ENCODE measurements at regions not wholly inside any gene's neighbourhood (a gene's known extent, or its start where the extent isn't known, plus 50 kb on each side); places are given as distances from the start of the nearest gene placed in this dataset.

- Histone ChIP-seq H4K20me1 (ENCODE audit: control insufficient read depth, insufficient read depth) (no peaks in the 10 kb centered on the region), H2AFZ (ENCODE audit: control insufficient read depth, low read depth, low read length) (no peak overlapping the region), H3K4me2 (ENCODE audit: control insufficient read depth, insufficient read depth) (no peak overlapping the region), H3K27ac (ENCODE audit: control insufficient read depth, insufficient read depth) (no peak overlapping the region), H3K9ac (ENCODE audit: control insufficient read depth, insufficient read depth, low read length) (no peak overlapping the region), H3K4me1 (ENCODE audit: control insufficient read depth, insufficient read depth, low read length) (no peaks in the 10 kb centered on the region), H3K36me3 (ENCODE audit: control insufficient read depth in 2 of 2, insufficient read depth in 2 of 2, low read length in 1 of 2) (no peaks in the 10 kb centered on the region), H3K27me3 (replicated peaks in 1 of 2; ENCODE audit: control insufficient read depth in 2 of 2, insufficient read depth in 2 of 2, low read length in 1 of 2) (no peaks in the 10 kb centered on the region), H3K9me3 (replicated peaks; ENCODE audit: control insufficient read depth, insufficient read depth, low read length) (no peaks in the 10 kb centered on the region), H3K4me3 (no peak overlapping the region), H3K79me2 (ENCODE audit: control insufficient read depth, insufficient read depth, low read length) (no peaks in the 10 kb centered on the region)
- ChIA-PET POLR2A (no interaction called here), SMC1A (ENCODE audit: uncharacterized antibody, unreplicated experiment) (interaction anchor here (0.7 kb wide), 1 partner anchor 11 kb away, joined by 5 read pairs; no protein-coding TSS in a partner anchor), RAD21 (ENCODE audit: unreplicated experiment) (no interaction called here), CTCF (interaction anchor here (1.3 kb wide), 1 partner anchor 651 kb away, joined by 4 read pairs; no protein-coding TSS in a partner anchor)
- TF ChIP-seq FOXK2 (IDR thresholded peaks at IDR 0.05) (no peak), USF2 (IDR thresholded peaks at IDR 0.05; ENCODE audit: borderline replicate concordance, low read depth, low read length) (no peak), SKIL (IDR thresholded peaks at IDR 0.05; ENCODE audit: low read depth, poor library complexity, severe bottlenecking) (no peak), HDAC6 (IDR thresholded peaks at IDR 0.05; ENCODE audit: unreplicated experiment) (no peak), CBFB (IDR thresholded peaks at IDR 0.05; ENCODE audit: low read depth) (no peak), NFIC (IDR thresholded peaks at IDR 0.05; ENCODE audit: low read depth, low read length) (no peak), ELK1 (IDR thresholded peaks at IDR 0.05; ENCODE audit: low read depth, low read length) (no peak), CEBPB (IDR thresholded peaks at IDR 0.05; ENCODE audit: borderline replicate concordance in 1 of 2, low read depth in 2 of 2, low read length in 2 of 2) (no peak), EP300 (IDR thresholded peaks at IDR 0.05; ENCODE audit: borderline replicate concordance in 1 of 2, control insufficient read depth in 1 of 2, low read depth in 2 of 2, low read length in 2 of 2) (no peak), IRF3 (IDR thresholded peaks at IDR 0.05) (no peak), ATF7 (IDR thresholded peaks at IDR 0.05; ENCODE audit: low read depth) (no peak), E4F1 (IDR thresholded peaks at IDR 0.05; ENCODE audit: borderline replicate concordance, partially characterized antibody) (no peak), BACH1 (IDR thresholded peaks at IDR 0.05; ENCODE audit: borderline replicate concordance) (no peak), WRNIP1 (IDR thresholded peaks at IDR 0.05; ENCODE audit: borderline replicate concordance, low read depth, low read length) (no peak)
- FAIRE-seq = no peak
- 0% methylated on average over 1 of the region's 1 CpG for WGBS (ENCODE audit: insufficient coverage, insufficient replicate concordance, low lambda C conversion rate, missing lambda C conversion rate)
- DNase-seq (ENCODE audit: low read depth, low spot score) = no peak
- no TSS peak for BruUV-seq (replicated peaks)
- intact Hi-C loops (cut with micrococcal nuclease; ENCODE audit: unreplicated experiment) = no loop called here
- ATAC-seq = no peak
- in situ Hi-C loops (cut with MboI) = no loop called here
These were observed 435.0 kb upstream of the KLF12 start for GRCh38 chr13:74569251-74569650.
